Type B pancreatic cell (in vitro differentiated cells): ENCODE measurements at regions not wholly inside any gene's neighbourhood (a gene's known extent, or its start where the extent isn't known, plus 50 kb on each side); places are given as distances from the start of the nearest gene placed in this dataset.

Experiments
- DNase-seq: peaks from one replicate; pipeline ENCODE4 v3.0.0; 2021; ENCODE audit warnings: mixed read lengths; ENCODE audit not compliant: unreplicated experiment; ENCODE audit errors: extremely low spot score
- H3K27ac Mint-ChIP-seq: 2 replicates; pipeline ENCODE4 v1.8.0; 2021; ENCODE audit warnings: mild to moderate bottlenecking, mixed read lengths
- H3K27me3 Mint-ChIP-seq: 2 replicates; pipeline ENCODE4 v1.8.0; 2021; ENCODE audit warnings: mixed read lengths
- H3K36me3 Mint-ChIP-seq: 2 replicates; pipeline ENCODE4 v1.8.0; 2021; ENCODE audit warnings: mixed read lengths
- H3K4me1 Mint-ChIP-seq: one replicate; pipeline ENCODE4 v1.8.0; 2021; ENCODE audit warnings: mixed read lengths; ENCODE audit not compliant: unreplicated experiment
- H3K4me3 Mint-ChIP-seq: 2 replicates; pipeline ENCODE4 v1.8.0; 2021; ENCODE audit warnings: mild to moderate bottlenecking, mixed read lengths
- H3K9me3 Mint-ChIP-seq: 2 replicates; pipeline ENCODE4 v1.8.0; 2021; ENCODE audit warnings: mixed read lengths
- TF ChIP-seq, protein P1 (sequence below): fragments of 200-600 bp; sonication (generic); conservative IDR thresholded peaks from 2 replicates; pipeline ENCODE4 v1.5.0; 2021; ENCODE audit warnings: antibody characterized with exemption, mild to moderate bottlenecking

DNA sequence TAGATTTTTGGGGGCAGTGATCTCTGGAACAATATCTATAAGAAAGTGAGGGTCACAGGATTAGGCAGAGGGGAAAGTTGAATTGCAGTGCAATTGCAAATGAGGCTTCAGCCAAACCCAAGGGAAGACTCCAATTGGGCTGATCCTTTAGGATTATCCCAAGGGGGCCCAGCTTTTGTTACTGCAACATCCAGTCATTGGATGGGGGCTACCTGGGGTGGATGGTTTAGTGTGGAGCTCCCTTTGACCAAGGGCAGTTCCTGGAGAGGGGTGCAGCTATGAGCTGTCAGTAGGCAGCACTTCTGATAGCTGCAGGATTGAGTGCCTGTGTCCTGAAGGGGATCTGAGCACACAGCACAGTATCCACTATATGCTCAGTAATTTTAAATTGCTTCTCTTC is 355.2 kb upstream of the AZI2 start:
- H3K27ac Mint-ChIP-seq, result no peak overlapping the region

DNA sequence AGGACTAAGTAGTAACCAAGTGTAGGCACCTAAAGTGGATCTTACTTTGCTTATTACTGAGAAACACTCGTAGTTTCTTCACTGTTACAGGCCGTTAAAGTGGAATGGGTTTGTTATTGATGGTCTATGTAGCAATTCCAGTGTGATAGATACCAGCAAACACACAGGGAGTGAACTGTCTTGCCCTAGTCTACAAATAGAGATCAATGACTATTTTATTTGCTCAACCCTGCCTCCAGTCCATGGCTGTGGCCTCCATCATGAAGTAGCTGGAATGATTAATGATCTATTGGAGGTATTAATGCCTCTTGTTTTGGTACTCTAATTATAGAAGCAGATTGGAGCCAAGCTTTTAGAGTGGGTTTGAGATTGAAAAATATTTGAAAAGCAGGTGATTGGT is 362.7 kb upstream of the AZI2 start:
- Mint-ChIP-seq H3K4me3 (no peak overlapping the region), H3K9me3 (peaks cover 12% of the 10 kb centered on the region), H3K27ac (no peak overlapping the region), H3K36me3 (no peaks in the 10 kb centered on the region), H3K27me3 (no peaks in the 10 kb centered on the region), H3K4me1 (no peaks in the 10 kb centered on the region)
- DNase-seq, result no peak
- TF ChIP-seq, protein P1, sequence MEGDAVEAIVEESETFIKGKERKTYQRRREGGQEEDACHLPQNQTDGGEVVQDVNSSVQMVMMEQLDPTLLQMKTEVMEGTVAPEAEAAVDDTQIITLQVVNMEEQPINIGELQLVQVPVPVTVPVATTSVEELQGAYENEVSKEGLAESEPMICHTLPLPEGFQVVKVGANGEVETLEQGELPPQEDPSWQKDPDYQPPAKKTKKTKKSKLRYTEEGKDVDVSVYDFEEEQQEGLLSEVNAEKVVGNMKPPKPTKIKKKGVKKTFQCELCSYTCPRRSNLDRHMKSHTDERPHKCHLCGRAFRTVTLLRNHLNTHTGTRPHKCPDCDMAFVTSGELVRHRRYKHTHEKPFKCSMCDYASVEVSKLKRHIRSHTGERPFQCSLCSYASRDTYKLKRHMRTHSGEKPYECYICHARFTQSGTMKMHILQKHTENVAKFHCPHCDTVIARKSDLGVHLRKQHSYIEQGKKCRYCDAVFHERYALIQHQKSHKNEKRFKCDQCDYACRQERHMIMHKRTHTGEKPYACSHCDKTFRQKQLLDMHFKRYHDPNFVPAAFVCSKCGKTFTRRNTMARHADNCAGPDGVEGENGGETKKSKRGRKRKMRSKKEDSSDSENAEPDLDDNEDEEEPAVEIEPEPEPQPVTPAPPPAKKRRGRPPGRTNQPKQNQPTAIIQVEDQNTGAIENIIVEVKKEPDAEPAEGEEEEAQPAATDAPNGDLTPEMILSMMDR, result no peak

More for the DNA sequence above, 355.2 kb upstream of the AZI2 start:
- Mint-ChIP-seq H3K36me3 (no peaks in the 10 kb centered on the region), H3K27me3 (no peaks in the 10 kb centered on the region), H3K9me3 (peaks cover 4% of the 10 kb centered on the region), H3K4me3 (no peak overlapping the region), H3K4me1 (no peaks in the 10 kb centered on the region)
- TF ChIP-seq, protein P1, result no peak
- DNase-seq, result no peak

DNA sequence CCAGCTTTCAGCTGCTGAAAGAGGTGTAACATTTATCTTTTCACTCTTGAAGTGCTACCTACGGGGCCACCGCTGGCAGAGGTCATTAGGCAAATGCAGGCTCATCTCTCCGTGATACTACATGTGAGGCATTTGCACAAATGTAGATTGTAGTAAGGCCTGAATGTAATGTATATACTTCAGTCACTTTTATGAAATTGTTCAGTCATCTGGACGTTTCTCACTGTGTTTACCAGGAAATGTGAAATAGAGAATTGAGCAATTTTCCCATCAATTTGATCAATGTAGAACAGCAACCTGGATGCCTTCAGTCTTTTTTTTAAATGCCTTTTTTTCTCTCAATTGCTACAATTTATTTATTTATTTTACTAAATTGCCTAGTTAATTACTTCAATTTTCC is 368.3 kb upstream of the AZI2 start:
- TF ChIP-seq, protein P1, result no peak
- Mint-ChIP-seq H3K27me3 (no peaks in the 10 kb centered on the region), H3K27ac (no peak overlapping the region), H3K36me3 (no peaks in the 10 kb centered on the region), H3K4me1 (no peaks in the 10 kb centered on the region), H3K4me3 (no peak overlapping the region), H3K9me3 (peaks cover 9% of the 10 kb centered on the region)
- DNase-seq, result no peak

DNA sequence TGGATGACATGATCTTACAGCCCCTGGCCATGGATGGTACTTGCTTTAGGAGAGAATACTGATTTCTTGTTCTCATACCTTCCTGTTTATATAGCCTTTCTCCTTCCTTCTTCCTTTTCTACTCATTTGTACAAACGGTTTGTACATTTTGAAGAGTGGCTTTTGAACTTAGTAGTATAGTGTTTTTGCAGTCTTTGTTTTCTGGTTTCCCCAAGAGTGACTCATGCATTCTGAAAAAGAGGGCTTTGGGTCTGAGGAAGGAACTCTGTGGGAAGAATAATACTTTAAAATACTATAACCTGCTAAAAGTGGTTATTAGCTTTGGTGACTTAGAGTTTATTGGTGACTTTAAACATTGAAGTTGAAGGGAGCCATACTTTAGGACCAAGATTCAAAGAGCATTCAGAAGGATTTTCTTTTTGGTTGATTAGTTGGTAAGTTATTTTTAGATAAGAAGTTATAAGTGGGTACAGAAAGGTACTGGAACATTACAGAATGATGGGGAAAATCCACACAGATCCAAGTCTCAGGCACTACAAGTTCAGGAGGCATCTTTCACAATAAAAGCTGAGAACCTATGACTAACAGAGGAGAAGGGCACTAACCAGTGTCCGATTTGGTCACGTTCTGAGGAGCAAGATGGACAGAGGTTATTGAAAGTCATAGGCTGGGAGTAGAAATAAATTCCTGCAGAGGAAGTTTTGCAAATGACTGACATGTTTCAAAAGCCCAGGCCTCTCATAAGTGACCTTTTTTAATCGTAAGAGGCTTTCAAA is 369.6 kb upstream of the AZI2 start:
- Mint-ChIP-seq H3K27ac (no peak overlapping the region), H3K27me3 (no peaks in the 10 kb centered on the region), H3K36me3 (no peaks in the 10 kb centered on the region), H3K9me3 (peaks cover 9% of the 10 kb centered on the region), H3K4me1 (no peaks in the 10 kb centered on the region), H3K4me3 (no peak overlapping the region)
- TF ChIP-seq, protein P1, result no peak
- DNase-seq, result no peak

DNA sequence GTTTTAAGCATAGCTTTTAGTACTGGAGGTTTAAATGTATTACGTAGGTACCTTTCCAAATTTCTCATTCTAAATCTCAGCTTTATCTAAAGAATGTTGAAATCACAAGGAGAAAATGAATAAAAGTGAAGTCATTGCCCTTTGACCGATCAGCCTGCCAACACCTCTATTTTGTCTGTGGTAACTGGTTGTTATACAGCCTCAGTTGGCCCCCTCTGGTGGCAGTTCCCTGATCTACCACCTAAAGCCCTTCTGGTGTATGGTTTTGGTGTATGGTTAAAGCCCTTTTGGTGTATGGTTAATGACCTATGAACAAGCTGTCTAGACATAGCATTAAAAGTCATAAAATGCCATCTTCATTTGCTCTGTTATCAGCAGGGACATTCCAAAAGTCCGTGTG is 378.2 kb upstream of the AZI2 start:
- H3K36me3 Mint-ChIP-seq, result no peaks in the 10 kb centered on the region
- no peak for DNase-seq
- no peak overlapping the region for H3K27ac Mint-ChIP-seq
- H3K4me3 Mint-ChIP-seq, result no peak overlapping the region
- TF ChIP-seq, protein P1, result peak; percentile 72
- H3K9me3 Mint-ChIP-seq, result no peaks in the 10 kb centered on the region
- H3K27me3 Mint-ChIP-seq, result no peaks in the 10 kb centered on the region
- H3K4me1 Mint-ChIP-seq, result no peaks in the 10 kb centered on the region
